Liver (tissue), 8 donors: ENCODE measurements at regions not wholly inside any gene's neighbourhood (a gene's known extent, or its start where the extent isn't known, plus 50 kb on each side); places are given as distances from the start of the nearest gene placed in this dataset.

Experiments used
- DNase-seq: peaks from one replicate; pipeline ENCODE4 v3.0.0-alpha.2; 2017; ENCODE audit warnings: low spot score
- H3K27ac ChIP-seq, 2 donors: one replicate each; pipeline ENCODE4 v1.7.0; 2013; ENCODE audit warnings: inconsistent platforms in 2 of 2, low read length in 2 of 2, control low read depth in 1 of 2, low read depth in 1 of 2, mild to moderate bottlenecking in 1 of 2
- H3K27me3 ChIP-seq, 4 donors: one replicate each; pipeline versions ENCODE4 v1.6.1 to v1.7.0; 2013; ENCODE audit warnings: low read length in 3 of 4, inconsistent platforms in 1 of 4, mild to moderate bottlenecking in 1 of 4, moderate library complexity in 1 of 4; ENCODE audit not compliant: control insufficient read depth in 4 of 4, insufficient read depth in 4 of 4
- H3K36me3 ChIP-seq, 4 donors: one replicate each; pipeline versions ENCODE4 v1.6.1 to v1.7.0; 2013; ENCODE audit warnings: low read length in 3 of 4, mild to moderate bottlenecking in 3 of 4, low read depth in 1 of 4, moderate library complexity in 1 of 4; ENCODE audit not compliant: control insufficient read depth in 4 of 4, insufficient read depth in 3 of 4
- H3K4me1 ChIP-seq, 4 donors: one replicate each; pipeline versions ENCODE4 v1.6.1 to v1.7.0; 2013; ENCODE audit warnings: low read length in 3 of 4, mild to moderate bottlenecking in 3 of 4, moderate library complexity in 1 of 4; ENCODE audit not compliant: control insufficient read depth in 4 of 4, insufficient read depth in 4 of 4
- H3K4me3 ChIP-seq, 3 donors: one replicate each; pipeline versions ENCODE4 v1.6.1 to v1.7.0; 2013; ENCODE audit warnings: low read length in 3 of 3, control low read depth in 1 of 3, low read depth in 1 of 3, mild to moderate bottlenecking in 1 of 3
- H3K9ac ChIP-seq, 2 donors: one replicate each; pipeline ENCODE4 v1.7.0; 2013; ENCODE audit warnings: low read length in 2 of 2, mild to moderate bottlenecking in 2 of 2, moderate library complexity in 2 of 2, control low read depth in 1 of 2, low read depth in 1 of 2
- H3K9me3 ChIP-seq, 4 donors: one replicate each; pipeline versions ENCODE4 v1.6.1 to v1.7.0; 2013; ENCODE audit warnings: low read length in 3 of 4; ENCODE audit not compliant: control insufficient read depth in 4 of 4
- ATF3 ChIP-seq: IDR thresholded peaks from 2 replicates; pipeline ENCODE4 v1.6.1; 2016; ENCODE audit warnings: antibody characterized with exemption
- CTCF ChIP-seq: fragments of 150-350 bp; IDR thresholded peaks from 2 replicates; pipeline ENCODE4 v1.5.1; 2017; ENCODE audit warnings: improper control_type of control experiment, low read depth, low read length; ENCODE audit not compliant: missing input control
- EGR1 ChIP-seq, 2 donors: IDR thresholded peaks; 2 replicates each; pipeline ENCODE4 v1.6.1; 2016 to 2018; ENCODE audit warnings: antibody characterized with exemption in 2 of 2, low read depth in 2 of 2
- FOXA1 ChIP-seq: IDR thresholded peaks from 2 replicates; pipeline ENCODE4 v1.6.1; 2016; ENCODE audit warnings: antibody characterized with exemption
- FOXA2 ChIP-seq: IDR thresholded peaks from 2 replicates; pipeline ENCODE4 v1.6.1; 2016; ENCODE audit warnings: antibody characterized with exemption
- GABPA ChIP-seq, 2 donors: IDR thresholded peaks in 1 of 2; conservative IDR thresholded peaks in 1 of 2; 2 replicates each; pipeline ENCODE4 v1.6.1; 2016; ENCODE audit warnings: antibody characterized with exemption in 2 of 2, mild to moderate bottlenecking in 1 of 2, moderate library complexity in 1 of 2
- HNF4G ChIP-seq: IDR thresholded peaks from 2 replicates; pipeline ENCODE4 v1.6.1; 2016; ENCODE audit warnings: antibody characterized with exemption
- JUND ChIP-seq, 2 donors: IDR thresholded peaks; 2 replicates each; pipeline ENCODE4 v1.6.1; 2016; ENCODE audit warnings: antibody characterized with exemption in 2 of 2
- MAX ChIP-seq: IDR thresholded peaks from 2 replicates; pipeline ENCODE4 v1.6.1; 2016; ENCODE audit warnings: antibody characterized with exemption
- NR2F2 ChIP-seq: IDR thresholded peaks from 2 replicates; pipeline ENCODE4 v1.6.1; 2016; ENCODE audit warnings: antibody characterized with exemption
- RAD21 ChIP-seq, 2 donors: IDR thresholded peaks; 2 replicates each; pipeline ENCODE4 v1.6.1; 2016; ENCODE audit warnings: antibody characterized with exemption in 2 of 2, mild to moderate bottlenecking in 2 of 2
- SP1 ChIP-seq: IDR thresholded peaks from 2 replicates; pipeline ENCODE4 v1.6.1; 2018; ENCODE audit warnings: antibody characterized with exemption, mild to moderate bottlenecking
- TAF1 ChIP-seq: conservative IDR thresholded peaks from 2 replicates; pipeline ENCODE4 v1.6.1; 2016; ENCODE audit warnings: antibody characterized with exemption, mild to moderate bottlenecking
- ZBTB33 ChIP-seq: IDR thresholded peaks from 2 replicates; pipeline ENCODE4 v1.6.1; 2016; ENCODE audit warnings: antibody characterized with exemption
- WGBS: extraction: QIAGEN DNeasy Blood & Tissue Kit; methylation state at CpG from one replicate; pipeline ENCODE4 v1.1.7; 2013; 5-methylcytosine and 5-hydroxymethylcytosine counted together
- donor health status: healthy.
- donor health status: healthy.
- donor health status: healthy.
- donor health status: healthy.
- donor health status: healthy.

- TF ChIP-seq CTCF (no peak), ZBTB33 (no peak), SP1 (no peak)
Observed at GRCh38 chr22:48265000-48265625, 1502.7 kb downstream of the TBC1D22A start (continued).

GRCh38 chr22:48264586-48264985, 1502.1 kb downstream of the TBC1D22A start:
- H3K4me1 ChIP-seq, result no peaks in the 10 kb centered on the region

More at GRCh38 chr22:48264586-48264985, 1502.1 kb downstream of the TBC1D22A start:
- 87% methylated on average over 14 of the region's 14 CpGs for WGBS
- no peak for TF ChIP-seq FOXA2
- no peak for TF ChIP-seq SP1
- no peak for TF ChIP-seq RAD21 (IDR thresholded peaks at IDR 0.05)
- no peak for TF ChIP-seq TAF1
- no peak for TF ChIP-seq NR2F2
- no peak for TF ChIP-seq EGR1 (IDR thresholded peaks at IDR 0.05; ENCODE audit: low read depth in 2 of 2)
- TF ChIP-seq ATF3, result no peak
- no peak for TF ChIP-seq MAX
- TF ChIP-seq CTCF, result no peak
- TF ChIP-seq HNF4G, result no peak
- TF ChIP-seq GABPA (IDR thresholded peaks at IDR 0.05 in 1 of 2, conservative IDR thresholded peaks at IDR 0.05 in 1 of 2), result no peak
- TF ChIP-seq JUND (IDR thresholded peaks at IDR 0.05), result no peak
- no peak for TF ChIP-seq FOXA1
- Histone ChIP-seq H3K36me3 (no peaks in the 10 kb centered on the region), H3K9ac (no peak overlapping the region), H3K27me3 (peaks cover 0 to 4% (median under 1%) of the 10 kb centered on the region in 4 donors), H3K27ac (no peak overlapping the region), H3K9me3 (no peaks in the 10 kb centered on the region), H3K4me3 (no peak overlapping the region)
- DNase-seq, result no peak
